Amniotic stem cell (primary cell): ENCODE measurements at regions not wholly inside any gene's neighbourhood (a gene's known extent, or its start where the extent isn't known, plus 50 kb on each side); places are given as distances from the start of the nearest gene placed in this dataset.

Experiments used
- DNase-seq: peaks from one replicate; lab custom pipeline; 2025; lab: John Stamatoyannopoulos, UW

DNA sequence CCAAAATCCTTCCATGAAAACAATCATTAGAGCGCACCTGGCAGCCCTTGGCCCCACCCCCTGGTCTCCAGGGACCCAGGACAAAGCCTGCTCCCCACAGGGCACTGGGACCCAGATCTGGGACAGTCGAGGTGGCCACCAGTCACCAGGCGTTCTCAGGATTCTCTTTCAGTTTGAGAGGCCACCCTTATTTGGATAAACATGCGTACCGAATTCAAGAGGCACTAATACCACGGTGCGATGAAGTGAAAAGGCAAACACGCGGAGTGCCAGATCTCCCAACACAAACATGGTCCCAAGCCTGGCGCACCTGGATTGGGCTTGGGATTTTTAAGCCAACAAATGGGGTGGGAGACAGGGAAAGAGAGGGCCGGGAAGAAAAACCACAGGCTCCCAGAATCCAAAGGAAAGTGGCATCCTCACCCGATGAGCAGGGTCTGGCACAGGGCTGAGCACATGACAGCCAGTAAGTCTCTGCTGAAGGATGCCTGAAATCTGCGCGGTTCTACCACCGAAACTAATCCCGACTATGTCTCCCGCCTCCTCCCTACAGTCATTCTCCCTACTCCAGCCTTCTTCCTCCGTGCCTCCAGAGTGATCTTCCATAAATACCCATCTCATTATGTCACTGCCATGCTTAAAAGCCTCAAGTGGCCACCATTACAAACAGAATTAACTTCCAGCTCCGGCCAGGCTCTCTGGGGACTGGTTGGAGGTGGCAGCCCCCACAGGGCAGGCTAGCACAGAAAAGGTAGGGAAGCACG lies 60.9 kb upstream of the KLHL29 start:
- DNase-seq, result no peak

GRCh38 chr2:23326330-23326729 lies 58.6 kb upstream of the KLHL29 start:
- DNase-seq, result no peak

GRCh38 chr2:23327416-23327815 lies 57.6 kb upstream of the KLHL29 start:
- no peak for DNase-seq

DNA sequence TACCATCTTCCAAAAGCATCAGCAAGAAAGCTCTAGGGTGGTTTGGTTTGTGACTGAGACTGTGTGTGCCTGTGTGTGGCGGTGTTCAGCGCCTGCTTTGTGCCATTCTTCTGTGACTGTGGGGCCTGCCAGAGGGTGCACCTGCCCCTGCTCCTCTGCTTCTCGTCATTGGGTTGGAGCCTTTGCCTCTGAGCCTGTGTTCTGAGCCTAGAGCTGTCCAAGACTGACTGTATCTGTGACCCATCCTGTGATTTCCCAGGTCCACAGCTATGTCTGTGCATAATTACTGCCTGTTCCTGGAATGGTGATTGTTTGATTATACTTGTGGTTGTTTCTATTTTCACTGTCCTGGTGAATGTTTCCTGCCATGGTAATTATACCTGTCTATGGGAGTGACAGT lies 57.1 kb upstream of the KLHL29 start:
- DNase-seq, result no peak

DNA sequence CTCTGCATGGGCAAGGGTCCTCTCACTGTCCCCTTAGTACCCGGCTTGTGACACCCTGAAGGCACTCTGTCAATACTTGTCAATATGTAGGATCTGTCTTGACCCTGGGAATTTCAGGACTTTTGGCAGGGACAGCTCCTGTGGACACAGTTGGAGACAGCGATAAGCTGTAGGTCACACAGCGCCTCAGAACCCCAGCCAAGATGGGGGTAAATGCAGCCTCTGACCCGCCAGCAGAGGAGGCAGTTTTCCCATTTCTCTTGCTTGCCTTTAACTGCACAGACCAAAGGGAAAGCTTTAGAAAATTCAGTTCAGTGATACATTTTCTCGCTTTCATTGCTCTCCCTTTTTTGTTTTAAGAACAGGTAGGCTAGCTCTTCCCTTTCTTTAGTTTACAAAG lies 54.8 kb upstream of the KLHL29 start:
- DNase-seq, result no peak
